ENCODE measurements at regions not wholly inside any gene's neighbourhood (a gene's known extent, or its start where the extent isn't known, plus 50 kb on each side); places are given as distances from the start of the nearest gene placed in this dataset.
"Not testable (repeated sequence)": the region's sequence is repeated elsewhere in the genome, so short reads cannot be mapped to it uniquely, and the experiment has no call there.

- no peak for DNase-seq
These were observed 50.8 kb upstream of the ECHDC3 start for GRCh38 chr10:11691319-11691755.

GRCh38 chr10:11689945-11690736 is 52.0 kb upstream of the ECHDC3 start:
- DNase-seq, result no peak

DNA sequence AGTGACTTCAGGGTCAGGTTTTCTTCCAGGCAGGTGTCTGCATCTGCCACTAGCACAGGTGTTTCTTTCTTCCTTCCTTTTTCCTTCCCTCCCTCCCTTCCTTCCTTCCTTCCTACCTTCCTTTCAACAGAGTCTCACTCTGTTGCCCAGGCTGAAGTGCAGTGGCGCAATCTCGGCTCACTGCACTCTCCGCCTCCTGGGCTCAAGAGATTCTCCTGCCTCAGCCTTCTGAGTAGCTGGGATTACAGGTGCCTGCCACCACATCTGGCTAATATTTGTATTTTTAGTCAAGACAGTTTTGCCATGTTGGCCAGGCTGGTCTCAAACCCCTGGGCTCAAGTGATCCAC is 53.8 kb upstream of the ECHDC3 start:
- DNase-seq, result not testable (repeated sequence)

DNA sequence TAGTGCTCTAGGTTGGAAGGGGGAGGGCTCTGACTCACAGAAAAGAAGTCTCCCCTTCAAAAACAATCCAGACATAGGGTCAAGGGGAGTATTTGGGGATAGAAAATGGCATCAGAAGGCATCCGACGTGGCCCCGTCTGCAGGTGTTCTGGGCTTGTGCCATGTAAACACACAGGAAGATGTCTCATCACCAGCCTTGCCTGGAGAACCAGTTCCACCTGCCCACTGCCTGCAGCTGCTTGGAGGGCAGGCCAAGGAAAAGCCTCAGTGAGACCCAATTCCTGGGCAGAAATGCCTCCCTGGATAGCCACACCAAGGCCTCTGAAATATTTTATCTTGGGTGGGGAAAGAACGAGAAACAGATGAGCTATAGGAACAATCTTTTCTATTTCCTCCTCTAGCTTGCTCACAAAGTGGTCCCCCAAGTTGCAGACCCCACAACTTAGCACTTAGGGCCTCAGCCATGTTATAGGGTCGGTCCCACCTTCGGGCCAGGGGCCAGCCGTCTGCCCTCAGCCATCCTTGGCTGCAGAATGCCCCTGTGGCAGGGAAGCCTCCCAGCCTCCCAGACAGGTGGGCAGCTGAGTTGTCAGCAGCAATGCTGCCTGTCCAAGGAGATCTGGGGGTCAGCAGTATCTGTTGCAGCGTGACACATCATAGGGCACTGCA is 54.3 kb upstream of the ECHDC3 start:
- no peak for DNase-seq

DNA sequence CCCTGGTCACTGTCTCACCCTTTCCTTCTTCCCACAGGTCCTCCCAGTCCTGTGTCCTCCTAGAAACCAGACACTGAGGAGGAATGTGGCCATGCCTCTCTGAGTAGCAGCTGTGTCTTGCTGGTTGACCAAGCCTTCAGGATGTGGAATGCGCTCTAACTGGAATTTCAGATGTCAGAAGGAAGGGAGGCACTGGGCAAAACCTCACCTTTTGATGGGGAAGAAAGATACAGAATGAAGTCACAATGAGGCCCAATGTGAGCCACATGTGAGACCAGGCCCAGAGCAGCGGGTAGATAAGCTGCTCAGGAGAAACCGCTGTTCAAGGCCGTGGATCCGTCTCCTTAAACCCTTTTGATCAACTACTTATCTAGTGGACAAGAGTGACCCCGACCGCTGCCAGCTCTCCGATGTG is 54.8 kb upstream of the ECHDC3 start:
- DNase-seq, result no peak

DNA sequence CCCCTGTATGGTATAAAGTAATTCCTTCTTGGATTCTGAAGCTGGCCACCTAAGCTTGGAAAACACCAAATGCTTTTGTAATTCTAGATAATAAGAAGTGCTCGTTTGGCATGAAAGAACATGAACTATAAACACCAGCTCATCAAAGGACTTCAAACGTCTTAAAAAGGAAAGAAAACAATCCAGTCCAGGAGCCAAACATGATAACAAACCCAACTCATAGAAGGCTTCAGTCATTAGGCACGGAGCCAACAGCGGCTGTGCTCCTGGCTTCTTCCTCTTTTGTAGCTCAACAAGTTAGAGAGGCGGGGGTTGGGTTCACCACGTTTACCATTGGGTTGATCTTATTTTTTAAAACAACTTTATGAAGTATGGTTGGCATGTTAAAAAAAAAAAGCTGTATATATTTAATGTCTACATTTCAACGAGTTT is 56.4 kb upstream of the ECHDC3 start:
- DNase-seq, result peak; percentile 16

GRCh38 chr10:11684717-11685645 is 57.2 kb upstream of the ECHDC3 start:
- DNase-seq, result peak; percentile 15

GRCh38 chr10:11684341-11684716 is 57.9 kb upstream of the ECHDC3 start:
- DNase-seq, result not testable (repeated sequence)

DNA sequence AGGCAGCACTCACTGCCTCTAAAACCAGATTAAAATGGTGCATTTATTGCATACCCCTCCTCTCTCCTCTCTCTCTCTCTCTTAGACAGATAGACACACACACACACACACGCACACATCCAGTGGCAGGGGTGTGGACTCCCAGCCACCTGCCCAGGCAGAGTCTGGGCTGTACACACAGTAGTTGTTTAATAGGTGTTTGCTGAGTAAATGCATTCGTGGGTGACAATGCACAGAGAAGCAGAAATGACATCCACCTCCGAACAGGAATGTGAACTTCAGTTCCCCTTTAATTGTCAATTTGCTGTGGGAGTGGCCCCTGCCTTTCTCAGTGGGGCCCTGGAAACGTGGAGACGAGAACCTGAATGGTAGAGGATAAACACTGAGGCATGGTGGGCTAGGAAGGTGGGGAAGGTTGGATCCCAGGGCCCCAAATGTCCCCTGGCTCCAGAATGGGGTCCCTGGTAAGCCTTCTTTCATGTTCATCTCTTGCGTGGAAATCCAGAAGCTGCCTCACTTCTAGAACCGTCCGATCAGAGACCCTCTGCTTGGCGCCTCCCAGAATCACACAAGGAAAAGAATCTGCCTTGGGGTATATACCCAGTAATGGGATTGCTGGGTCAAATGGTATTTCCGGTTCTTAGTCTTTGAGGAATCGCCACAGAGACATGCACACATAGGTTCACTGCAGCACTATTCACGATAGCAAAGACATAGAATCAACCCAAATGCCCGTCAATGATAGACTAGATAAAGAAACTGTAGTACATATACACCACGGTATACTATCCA is 58.5 kb upstream of the ECHDC3 start:
- no peak for DNase-seq

- no peak for DNase-seq
These were observed 59.3 kb upstream of the ECHDC3 start for GRCh38 chr10:11682851-11683250.

GRCh38 chr10:11682267-11682683 is 59.9 kb upstream of the ECHDC3 start:
- DNase-seq, result no peak

- DNase-seq, result no peak
These were observed 61.7 kb upstream of the ECHDC3 start for GRCh38 chr10:11680496-11680895.

DNA sequence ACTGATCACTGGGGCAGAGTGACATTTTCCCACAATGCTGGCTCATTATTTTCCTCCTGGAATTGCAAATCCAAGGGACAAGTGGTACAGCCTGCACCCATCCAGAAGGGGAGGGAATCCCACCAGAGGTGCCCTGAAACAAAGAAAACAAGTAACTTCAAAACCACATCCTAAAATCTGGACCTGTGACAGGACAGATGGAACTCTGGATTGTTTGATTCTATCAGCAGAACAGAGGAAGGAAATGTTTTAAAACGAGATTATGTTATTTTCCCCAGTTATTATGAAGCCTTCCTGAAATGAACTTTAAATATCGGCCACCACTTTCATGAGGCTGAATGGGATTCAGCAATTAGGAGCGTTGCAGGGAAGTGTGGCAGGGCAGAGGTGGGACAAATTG is 62.2 kb upstream of the ECHDC3 start:
- DNase-seq, result no peak

- DNase-seq, result no peak
These were observed 63.9 kb upstream of the ECHDC3 start for GRCh38 chr10:11678074-11678793.

- no peak for DNase-seq
These were observed 64.7 kb upstream of the ECHDC3 start for GRCh38 chr10:11677480-11677879.

DNA sequence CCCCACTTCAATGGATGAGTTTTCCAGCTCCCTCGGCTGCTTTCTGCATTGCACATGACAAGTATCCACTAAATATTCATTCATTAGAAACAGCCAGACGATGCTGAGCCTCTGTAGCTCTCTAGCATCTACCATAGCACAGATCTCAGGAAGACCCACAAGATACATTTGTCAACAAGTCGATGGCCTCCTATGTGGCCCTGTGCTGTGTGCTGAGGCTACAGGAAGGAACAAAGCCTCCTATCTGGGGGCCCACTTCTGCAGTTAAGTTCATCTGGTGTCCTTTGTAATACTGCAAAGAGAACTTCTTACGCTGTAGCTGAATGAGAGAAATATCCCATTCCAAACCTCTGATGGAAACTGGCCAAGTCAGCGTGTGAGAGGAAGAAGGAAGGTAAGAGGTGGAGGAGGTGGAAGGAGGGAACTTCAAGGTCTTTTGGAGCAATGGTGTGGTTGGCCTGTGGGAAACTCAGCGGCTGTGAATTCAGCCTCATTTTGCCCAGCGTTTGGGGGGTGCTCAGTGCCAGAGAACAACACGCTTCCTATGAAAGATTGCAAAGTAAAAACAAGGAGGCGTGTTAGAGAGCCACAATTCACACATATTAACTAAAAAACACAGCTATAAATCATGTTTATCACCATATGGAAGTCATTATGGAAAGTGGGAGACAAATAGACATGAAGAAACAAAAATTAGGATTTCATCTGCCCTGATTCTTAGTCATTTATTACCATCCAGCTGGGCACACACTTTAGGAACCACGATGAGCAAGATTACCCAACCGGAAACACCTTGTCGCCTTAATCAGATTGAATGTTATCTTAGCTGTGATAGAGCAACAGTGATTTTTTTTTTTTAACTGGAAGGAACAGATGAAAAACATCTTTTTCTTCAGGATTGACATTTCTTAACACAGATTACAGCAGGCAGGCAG is 62.2 kb upstream of the USP6NL start:
- DNase-seq, result no peak

DNA sequence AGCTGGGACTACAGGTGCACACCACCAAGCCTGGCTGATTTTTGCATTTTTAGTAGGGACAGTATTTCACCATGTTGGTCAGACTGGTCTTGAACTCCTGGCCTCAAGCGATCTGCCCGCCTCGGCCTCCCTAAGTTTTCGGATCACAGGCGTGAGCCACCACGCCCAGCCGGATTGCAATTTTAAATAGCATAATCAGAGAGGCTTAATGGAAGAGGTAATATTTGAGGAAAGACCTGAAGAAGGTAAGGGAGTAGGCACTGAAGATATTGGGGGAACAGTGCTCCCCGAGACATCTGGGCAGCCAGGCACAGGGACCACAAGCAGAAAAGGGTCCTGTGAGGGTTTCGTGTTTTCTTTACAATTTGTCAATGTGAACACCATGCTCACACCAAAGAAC is 61.4 kb upstream of the USP6NL start:
- DNase-seq, result no peak

GRCh38 chr10:11670381-11670780 is 58.9 kb upstream of the USP6NL start:
- DNase-seq, result no peak

DNA sequence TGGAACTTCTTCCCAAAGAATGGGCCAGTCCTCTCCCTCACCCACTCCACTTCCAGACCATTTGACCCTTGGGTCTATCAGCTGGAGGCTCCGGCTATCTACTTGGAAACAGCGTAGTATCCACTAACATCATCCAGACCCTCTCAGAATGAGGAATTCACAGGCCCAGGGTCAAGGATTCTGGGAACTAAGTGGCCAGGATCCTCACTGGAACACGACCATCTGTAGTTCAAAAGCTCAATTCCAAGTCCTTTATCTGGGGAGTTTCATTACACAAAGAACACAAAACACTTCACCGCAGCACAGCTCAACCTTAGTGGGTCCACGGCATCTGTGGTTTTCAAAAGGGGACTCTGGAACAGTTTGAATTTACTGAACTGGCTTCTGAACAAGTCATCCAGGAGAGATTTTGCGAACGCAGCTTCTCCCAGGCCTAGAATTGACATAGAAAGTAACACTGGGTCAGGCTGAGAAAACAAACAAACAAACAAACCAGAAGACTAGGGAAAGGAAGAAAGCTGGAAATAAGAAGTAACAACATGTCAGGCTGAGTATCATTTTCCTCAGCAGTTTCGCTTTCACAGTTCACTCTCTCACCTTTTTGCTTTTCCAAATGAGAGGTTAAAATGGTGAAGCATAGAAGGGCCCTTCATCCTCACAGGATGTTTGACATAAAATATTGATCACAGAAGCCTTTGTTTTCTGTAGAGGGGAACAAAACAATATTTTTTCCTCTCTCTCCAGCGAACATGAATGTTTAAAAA is 57.6 kb upstream of the USP6NL start:
- DNase-seq, result no peak

GRCh38 chr10:11667756-11668155 is 56.3 kb upstream of the USP6NL start:
- DNase-seq, result no peak

Measured in T-helper 9 cell (primary cell).